SK-N-SH (cell line): ENCODE measurements at regions not wholly inside any gene's neighbourhood (a gene's known extent, or its start where the extent isn't known, plus 50 kb on each side); places are given as distances from the start of the nearest gene placed in this dataset.
"Not testable (repeated sequence)": the region's sequence is repeated elsewhere in the genome, so short reads cannot be mapped to it uniquely, and the experiment has no call there.

Experiments used
- GABPA ChIP-seq: IDR thresholded peaks from 2 replicates; pipeline ENCODE4 v1.4.0; 2012; ENCODE audit warnings: low read depth, mild to moderate bottlenecking
- RFX5 ChIP-seq: IDR thresholded peaks from 2 replicates; pipeline ENCODE4 v1.6.1; 2012; ENCODE audit warnings: mild to moderate bottlenecking, improper control_type of control experiment, low read length
- RXRA ChIP-seq: IDR thresholded peaks from 2 replicates; pipeline ENCODE4 v1.4.0; 2012; ENCODE audit warnings: low read depth, mild to moderate bottlenecking, borderline replicate concordance
- SIN3A ChIP-seq: IDR thresholded peaks from 2 replicates; pipeline ENCODE4 v1.6.1; 2012; ENCODE audit warnings: low read depth, mild to moderate bottlenecking, low read length, moderate library complexity, borderline replicate concordance
- TAF1 ChIP-seq: IDR thresholded peaks from 2 replicates; pipeline ENCODE4 v1.6.1; 2012; ENCODE audit warnings: low read depth, mild to moderate bottlenecking, low read length, moderate library complexity, borderline replicate concordance
- TCF12 ChIP-seq: IDR thresholded peaks from 2 replicates; pipeline ENCODE4 v1.4.0; 2012
- TF ChIP-seq, protein P1 (sequence below): fragments of 200-600 bp; sonication (generic); IDR thresholded peaks from 2 replicates; pipeline ENCODE4 v1.6.1; 2017; ENCODE audit warnings: antibody characterized with exemption, mild to moderate bottlenecking, moderate library complexity
- TF ChIP-seq, protein P2 (sequence below): IDR thresholded peaks from 2 replicates; pipeline ENCODE4 v1.6.1; 2012; ENCODE audit warnings: mild to moderate bottlenecking, low read depth, low read length, moderate library complexity
- TF ChIP-seq, protein P3 (sequence below): IDR thresholded peaks from 2 replicates; pipeline ENCODE4 v1.4.0; 2012; ENCODE audit warnings: low read depth

DNA sequence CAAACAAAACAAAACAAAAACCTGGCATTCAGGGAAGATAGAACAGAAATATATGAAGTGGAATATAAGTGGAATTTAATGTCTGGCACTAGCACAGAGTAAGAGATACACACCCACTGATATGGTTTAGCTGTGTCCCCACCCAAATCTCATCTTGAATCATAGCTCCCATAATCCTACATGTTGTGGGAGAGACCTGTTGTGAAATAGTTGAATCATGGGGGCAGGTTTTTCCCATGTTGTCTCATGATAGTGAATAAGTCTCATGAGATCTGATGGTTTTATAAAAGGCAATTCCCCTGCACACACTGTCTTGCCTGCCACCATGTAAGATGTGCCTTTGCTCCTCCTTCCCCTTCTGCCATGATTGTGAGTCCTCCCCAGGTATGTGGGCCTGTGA lies 200.1 kb upstream of the RGS17 start:
- TF ChIP-seq, protein P1, sequence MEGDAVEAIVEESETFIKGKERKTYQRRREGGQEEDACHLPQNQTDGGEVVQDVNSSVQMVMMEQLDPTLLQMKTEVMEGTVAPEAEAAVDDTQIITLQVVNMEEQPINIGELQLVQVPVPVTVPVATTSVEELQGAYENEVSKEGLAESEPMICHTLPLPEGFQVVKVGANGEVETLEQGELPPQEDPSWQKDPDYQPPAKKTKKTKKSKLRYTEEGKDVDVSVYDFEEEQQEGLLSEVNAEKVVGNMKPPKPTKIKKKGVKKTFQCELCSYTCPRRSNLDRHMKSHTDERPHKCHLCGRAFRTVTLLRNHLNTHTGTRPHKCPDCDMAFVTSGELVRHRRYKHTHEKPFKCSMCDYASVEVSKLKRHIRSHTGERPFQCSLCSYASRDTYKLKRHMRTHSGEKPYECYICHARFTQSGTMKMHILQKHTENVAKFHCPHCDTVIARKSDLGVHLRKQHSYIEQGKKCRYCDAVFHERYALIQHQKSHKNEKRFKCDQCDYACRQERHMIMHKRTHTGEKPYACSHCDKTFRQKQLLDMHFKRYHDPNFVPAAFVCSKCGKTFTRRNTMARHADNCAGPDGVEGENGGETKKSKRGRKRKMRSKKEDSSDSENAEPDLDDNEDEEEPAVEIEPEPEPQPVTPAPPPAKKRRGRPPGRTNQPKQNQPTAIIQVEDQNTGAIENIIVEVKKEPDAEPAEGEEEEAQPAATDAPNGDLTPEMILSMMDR = not testable (repeated sequence)
- TF ChIP-seq TAF1, TCF12, RFX5, GABPA, SIN3A, RXRA: not testable (repeated sequence)
- TF ChIP-seq, protein P2, sequence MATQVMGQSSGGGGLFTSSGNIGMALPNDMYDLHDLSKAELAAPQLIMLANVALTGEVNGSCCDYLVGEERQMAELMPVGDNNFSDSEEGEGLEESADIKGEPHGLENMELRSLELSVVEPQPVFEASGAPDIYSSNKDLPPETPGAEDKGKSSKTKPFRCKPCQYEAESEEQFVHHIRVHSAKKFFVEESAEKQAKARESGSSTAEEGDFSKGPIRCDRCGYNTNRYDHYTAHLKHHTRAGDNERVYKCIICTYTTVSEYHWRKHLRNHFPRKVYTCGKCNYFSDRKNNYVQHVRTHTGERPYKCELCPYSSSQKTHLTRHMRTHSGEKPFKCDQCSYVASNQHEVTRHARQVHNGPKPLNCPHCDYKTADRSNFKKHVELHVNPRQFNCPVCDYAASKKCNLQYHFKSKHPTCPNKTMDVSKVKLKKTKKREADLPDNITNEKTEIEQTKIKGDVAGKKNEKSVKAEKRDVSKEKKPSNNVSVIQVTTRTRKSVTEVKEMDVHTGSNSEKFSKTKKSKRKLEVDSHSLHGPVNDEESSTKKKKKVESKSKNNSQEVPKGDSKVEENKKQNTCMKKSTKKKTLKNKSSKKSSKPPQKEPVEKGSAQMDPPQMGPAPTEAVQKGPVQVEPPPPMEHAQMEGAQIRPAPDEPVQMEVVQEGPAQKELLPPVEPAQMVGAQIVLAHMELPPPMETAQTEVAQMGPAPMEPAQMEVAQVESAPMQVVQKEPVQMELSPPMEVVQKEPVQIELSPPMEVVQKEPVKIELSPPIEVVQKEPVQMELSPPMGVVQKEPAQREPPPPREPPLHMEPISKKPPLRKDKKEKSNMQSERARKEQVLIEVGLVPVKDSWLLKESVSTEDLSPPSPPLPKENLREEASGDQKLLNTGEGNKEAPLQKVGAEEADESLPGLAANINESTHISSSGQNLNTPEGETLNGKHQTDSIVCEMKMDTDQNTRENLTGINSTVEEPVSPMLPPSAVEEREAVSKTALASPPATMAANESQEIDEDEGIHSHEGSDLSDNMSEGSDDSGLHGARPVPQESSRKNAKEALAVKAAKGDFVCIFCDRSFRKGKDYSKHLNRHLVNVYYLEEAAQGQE = not testable (repeated sequence)
- TF ChIP-seq, protein P3, sequence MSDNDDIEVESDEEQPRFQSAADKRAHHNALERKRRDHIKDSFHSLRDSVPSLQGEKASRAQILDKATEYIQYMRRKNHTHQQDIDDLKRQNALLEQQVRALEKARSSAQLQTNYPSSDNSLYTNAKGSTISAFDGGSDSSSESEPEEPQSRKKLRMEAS = not testable (repeated sequence)
